PC-3 (cell line): ENCODE measurements at regions not wholly inside any gene's neighbourhood (a gene's known extent, or its start where the extent isn't known, plus 50 kb on each side); places are given as distances from the start of the nearest gene placed in this dataset.

ENCODE experiments used
- ATAC-seq: fragments of 200-7000 bp; cut with Tn5 transposase; 2 replicates; pipeline ENCODE4 v1.9.1; 2020; ENCODE audit warnings: mild to moderate bottlenecking, moderate library complexity
- BruUV-seq: library from RNA; stranded (reverse); fragments of 400-500 nt; replicated peaks from 2 replicates; lab custom pipeline; 2021; lab: Mats Ljungman, UMichigan
- CTCF ChIA-PET: fragments of 300-600 bp; sonication (Branson Sonifier 250); formaldehyde crosslinking; loops from one replicate; lab custom pipeline; 2022; ENCODE audit warnings: antibody characterized with exemption; lab: Charles Lee
- POLR2A ChIA-PET: fragments of 300-600 bp; sonication (Branson Sonifier 250); formaldehyde crosslinking; loops from one replicate; lab custom pipeline; 2022; ENCODE audit warnings: antibody characterized with exemption; ENCODE audit not compliant: unreplicated experiment; lab: Charles Lee
- DNase-seq: peaks from one replicate; pipeline ENCODE4 v3.0.0-alpha.2; 2015
- H2AFZ ChIP-seq: fragments of 300-600 bp; sonication (generic); 2 replicates; pipeline ENCODE4 v1.6.0; 2016; ENCODE audit warnings: antibody characterized with exemption, low read length
- H3F3A ChIP-seq: fragments of 300-600 bp; sonication (generic); one replicate; pipeline ENCODE4 v1.6.0; 2017; ENCODE audit warnings: antibody characterized with exemption, low read length, control low read depth, mild to moderate bottlenecking; ENCODE audit not compliant: unreplicated experiment
- H3K27ac ChIP-seq: fragments of 300-600 bp; sonication (generic); 2 replicates; pipeline ENCODE4 v1.5.1; 2016; ENCODE audit warnings: mild to moderate bottlenecking, low read length
- H3K27me3 ChIP-seq: fragments of 300-600 bp; sonication (generic); 2 replicates; pipeline ENCODE4 v1.6.1; 2016; ENCODE audit warnings: low read length, mixed read lengths
- H3K36me3 ChIP-seq: fragments of 300-600 bp; sonication (generic); 2 replicates; pipeline ENCODE4 v1.6.1; 2016; ENCODE audit warnings: low read depth, mixed run types, low read length, mixed read lengths
- H3K4me1 ChIP-seq: fragments of 300-600 bp; sonication (generic); 2 replicates; pipeline ENCODE4 v1.5.1; 2016; ENCODE audit warnings: low read length; ENCODE audit not compliant: insufficient read depth
- H3K4me2 ChIP-seq: fragments of 300-600 bp; sonication (generic); 2 replicates; pipeline ENCODE4 v1.6.0; 2016; ENCODE audit warnings: low read length
- H3K4me3 ChIP-seq: fragments of 300-600 bp; sonication (generic); 2 replicates; pipeline ENCODE4 v1.5.1; 2016; ENCODE audit warnings: mild to moderate bottlenecking, low read length, mixed read lengths
- H3K79me2 ChIP-seq: fragments of 300-600 bp; sonication (generic); 2 replicates; pipeline ENCODE4 v1.6.1; 2017; ENCODE audit warnings: low read length, mixed read lengths
- H3K9ac ChIP-seq: fragments of 300-600 bp; sonication (generic); 2 replicates; pipeline ENCODE4 v1.6.0; 2016; ENCODE audit warnings: mild to moderate bottlenecking, low read length
- H3K9me2 ChIP-seq: fragments of 300-600 bp; sonication (generic); replicated peaks from 2 replicates; pipeline ENCODE4 v1.6.1; 2016; ENCODE audit warnings: mixed run types, low read length, mixed read lengths
- H3K9me3 ChIP-seq: fragments of 300-600 bp; sonication (generic); 2 replicates; pipeline ENCODE4 v1.6.1; 2016; ENCODE audit warnings: low read length, mixed read lengths
- H4K20me1 ChIP-seq: fragments of 300-600 bp; sonication (generic); 2 replicates; pipeline ENCODE4 v1.6.1; 2016; ENCODE audit warnings: low read length, mixed read lengths
- CTCF ChIP-seq: fragments of 300-600 bp; sonication (generic); conservative IDR thresholded peaks from 2 replicates; pipeline ENCODE4 v1.5.1; 2017; ENCODE audit warnings: antibody characterized with exemption, low read depth, mild to moderate bottlenecking, low read length
- EZH2 ChIP-seq: fragments of 300-600 bp; sonication (generic); IDR thresholded peaks from one replicate; pipeline ENCODE4 v1.6.1; 2017; ENCODE audit warnings: antibody characterized with exemption, mild to moderate bottlenecking, low read length; ENCODE audit not compliant: unreplicated experiment
- EZH2phosphoT487 ChIP-seq: fragments of 300-600 bp; sonication (generic); IDR thresholded peaks from 2 replicates; pipeline ENCODE4 v1.6.1; 2018; ENCODE audit warnings: mild to moderate bottlenecking, antibody characterized with exemption, low read length, borderline replicate concordance
- intact Hi-C: fragments of 100-400 bp; cut with micrococcal nuclease; formaldehyde crosslinking; loops from 2 replicates; pipeline ENCODE4 v1.9.0; 2023

- DNase-seq = no peak
- no peak for ATAC-seq
- Histone ChIP-seq H3K27ac (no peak overlapping the region), H3K36me3 (no peaks in the 10 kb centered on the region), H3K4me3 (no peak overlapping the region), H3K4me2 (no peak overlapping the region), H3K9me3 (no peaks in the 10 kb centered on the region), H3K9ac (no peak overlapping the region), H2AFZ (no peak overlapping the region), H3K27me3 (no peaks in the 10 kb centered on the region), H3K4me1 (no peaks in the 10 kb centered on the region), H4K20me1 (no peaks in the 10 kb centered on the region), H3K9me2 (no peaks in the 10 kb centered on the region), H3F3A (no peaks in the 10 kb centered on the region), H3K79me2 (no peaks in the 10 kb centered on the region)
- intact Hi-C loops = no loop called here
- TF ChIP-seq EZH2phosphoT487 (no peak), EZH2 (no peak), CTCF (no peak)
- POLR2A ChIA-PET = no interaction called here
- CTCF ChIA-PET = no interaction called here
- BruUV-seq = no TSS peak
Measured at GRCh38 chr3:153339065-153339464, 177.0 kb downstream of the RAP2B start.

GRCh38 chr3:153343988-153344782 is 182.2 kb downstream of the RAP2B start:
- Histone ChIP-seq H2AFZ (no peak overlapping the region), H3K36me3 (no peaks in the 10 kb centered on the region), H3K9me3 (no peaks in the 10 kb centered on the region), H3K79me2 (no peaks in the 10 kb centered on the region), H3K4me1 (peaks cover 10% of the 10 kb centered on the region), H3K9ac (no peak overlapping the region), H3K9me2 (no peaks in the 10 kb centered on the region), H3F3A (no peaks in the 10 kb centered on the region), H3K4me3 (no peak overlapping the region), H4K20me1 (no peaks in the 10 kb centered on the region), H3K27me3 (no peaks in the 10 kb centered on the region), H3K4me2 (no peak overlapping the region), H3K27ac (no peak overlapping the region)
- no TSS peak for BruUV-seq
- DNase-seq = no peak
- TF ChIP-seq EZH2 (no peak), EZH2phosphoT487 (no peak), CTCF (no peak)
- intact Hi-C loops = no loop called here
- ATAC-seq = no peak
- POLR2A ChIA-PET = no interaction called here
- CTCF ChIA-PET = no interaction called here

- H3K4me2 ChIP-seq = peak overlapping the region; percentile 11
- H3K27me3 ChIP-seq = no peaks in the 10 kb centered on the region
- no peak overlapping the region for H2AFZ ChIP-seq
- CTCF ChIA-PET = no interaction called here
- H3K79me2 ChIP-seq = no peaks in the 10 kb centered on the region
- no peaks in the 10 kb centered on the region for H4K20me1 ChIP-seq
- no peaks in the 10 kb centered on the region for H3K9me2 ChIP-seq
- peak; percentile 64 for DNase-seq
- H3F3A ChIP-seq = no peaks in the 10 kb centered on the region
- H3K4me3 ChIP-seq = no peak overlapping the region
- no TSS peak for BruUV-seq
- no peak for TF ChIP-seq EZH2
- no peak for TF ChIP-seq EZH2phosphoT487
- POLR2A ChIA-PET = no interaction called here
- H3K4me1 ChIP-seq = peaks cover 30% of the 10 kb centered on the region
- no peak overlapping the region for H3K9ac ChIP-seq
- intact Hi-C loops = no loop called here
- no peak overlapping the region for H3K27ac ChIP-seq
- H3K9me3 ChIP-seq = no peaks in the 10 kb centered on the region
- ATAC-seq = no peak
- no peaks in the 10 kb centered on the region for H3K36me3 ChIP-seq
Measured at GRCh38 chr3:153348457-153349107, 186.6 kb downstream of the RAP2B start.
